ENCODE measurements at regions not wholly inside any gene's neighbourhood (a gene's known extent, or its start where the extent isn't known, plus 50 kb on each side); places are given as distances from the start of the nearest gene placed in this dataset.

- H3K4me1 ChIP-seq (ENCODE audit: control insufficient read depth, insufficient read depth, low read length, poor library complexity, severe bottlenecking): no peaks in the 10 kb centered on the region
- no peaks in the 10 kb centered on the region for H3K9me3 ChIP-seq (ENCODE audit: control insufficient read depth, low read length)
- DNase-seq: no peak
- H3K4me3 ChIP-seq (ENCODE audit: insufficient read depth, low read depth, low read length, poor library complexity, severe bottlenecking): no peak overlapping the region
- no peaks in the 10 kb centered on the region for H3K27me3 ChIP-seq (replicated peaks; ENCODE audit: control insufficient read depth, insufficient read depth, low read length, poor library complexity, severe bottlenecking)
- no peaks in the 10 kb centered on the region for H3K36me3 ChIP-seq (ENCODE audit: control insufficient read depth, insufficient read depth, low read length)
- H3K27ac ChIP-seq (ENCODE audit: insufficient read depth, low read length, poor library complexity, severe bottlenecking): no peak overlapping the region
Measured at GRCh38 chr1:87518794-87519193, 190.1 kb downstream of the LMO4 start.

GRCh38 chr1:87521452-87521851 is 192.8 kb downstream of the LMO4 start:
- no peaks in the 10 kb centered on the region for H3K36me3 ChIP-seq (ENCODE audit: control insufficient read depth, insufficient read depth, low read length)
- DNase-seq: no peak
- H3K27me3 ChIP-seq (replicated peaks; ENCODE audit: control insufficient read depth, insufficient read depth, low read length, poor library complexity, severe bottlenecking): no peaks in the 10 kb centered on the region
- H3K4me1 ChIP-seq (ENCODE audit: control insufficient read depth, insufficient read depth, low read length, poor library complexity, severe bottlenecking): no peaks in the 10 kb centered on the region
- no peaks in the 10 kb centered on the region for H3K9me3 ChIP-seq (ENCODE audit: control insufficient read depth, low read length)
- no peak overlapping the region for H3K27ac ChIP-seq (ENCODE audit: insufficient read depth, low read length, poor library complexity, severe bottlenecking)
- H3K4me3 ChIP-seq (ENCODE audit: insufficient read depth, low read depth, low read length, poor library complexity, severe bottlenecking): no peak overlapping the region

GRCh38 chr1:87523466-87523865 is 194.8 kb downstream of the LMO4 start:
- Histone ChIP-seq H3K27ac (ENCODE audit: insufficient read depth, low read length, poor library complexity, severe bottlenecking) (no peak overlapping the region), H3K27me3 (replicated peaks; ENCODE audit: control insufficient read depth, insufficient read depth, low read length, poor library complexity, severe bottlenecking) (no peaks in the 10 kb centered on the region), H3K36me3 (ENCODE audit: control insufficient read depth, insufficient read depth, low read length) (no peaks in the 10 kb centered on the region), H3K4me3 (ENCODE audit: insufficient read depth, low read depth, low read length, poor library complexity, severe bottlenecking) (no peak overlapping the region), H3K9me3 (ENCODE audit: control insufficient read depth, low read length) (no peaks in the 10 kb centered on the region), H3K4me1 (ENCODE audit: control insufficient read depth, insufficient read depth, low read length, poor library complexity, severe bottlenecking) (no peaks in the 10 kb centered on the region)
- no peak for DNase-seq

GRCh38 chr1:87524021-87524754 is 195.5 kb downstream of the LMO4 start:
- no peaks in the 10 kb centered on the region for H3K27me3 ChIP-seq (replicated peaks; ENCODE audit: control insufficient read depth, insufficient read depth, low read length, poor library complexity, severe bottlenecking)
- H3K9me3 ChIP-seq (ENCODE audit: control insufficient read depth, low read length): no peaks in the 10 kb centered on the region
- no peaks in the 10 kb centered on the region for H3K4me1 ChIP-seq (ENCODE audit: control insufficient read depth, insufficient read depth, low read length, poor library complexity, severe bottlenecking)
- no peak for DNase-seq
- no peaks in the 10 kb centered on the region for H3K36me3 ChIP-seq (ENCODE audit: control insufficient read depth, insufficient read depth, low read length)
- H3K4me3 ChIP-seq (ENCODE audit: insufficient read depth, low read depth, low read length, poor library complexity, severe bottlenecking): no peak overlapping the region
- H3K27ac ChIP-seq (ENCODE audit: insufficient read depth, low read length, poor library complexity, severe bottlenecking): no peak overlapping the region

- no peaks in the 10 kb centered on the region for H3K9me3 ChIP-seq (ENCODE audit: control insufficient read depth, low read length)
- H3K27me3 ChIP-seq (replicated peaks; ENCODE audit: control insufficient read depth, insufficient read depth, low read length, poor library complexity, severe bottlenecking): no peaks in the 10 kb centered on the region
- H3K27ac ChIP-seq (ENCODE audit: insufficient read depth, low read length, poor library complexity, severe bottlenecking): no peak overlapping the region
- no peak overlapping the region for H3K4me3 ChIP-seq (ENCODE audit: insufficient read depth, low read depth, low read length, poor library complexity, severe bottlenecking)
- no peaks in the 10 kb centered on the region for H3K4me1 ChIP-seq (ENCODE audit: control insufficient read depth, insufficient read depth, low read length, poor library complexity, severe bottlenecking)
- H3K36me3 ChIP-seq (ENCODE audit: control insufficient read depth, insufficient read depth, low read length): no peaks in the 10 kb centered on the region
- no peak for DNase-seq
Measured at GRCh38 chr1:87528754-87529517, 200.3 kb downstream of the LMO4 start.

- no peak overlapping the region for H3K27ac ChIP-seq (ENCODE audit: insufficient read depth, low read length, poor library complexity, severe bottlenecking)
- no peaks in the 10 kb centered on the region for H3K4me1 ChIP-seq (ENCODE audit: control insufficient read depth, insufficient read depth, low read length, poor library complexity, severe bottlenecking)
- no peaks in the 10 kb centered on the region for H3K27me3 ChIP-seq (replicated peaks; ENCODE audit: control insufficient read depth, insufficient read depth, low read length, poor library complexity, severe bottlenecking)
- no peak overlapping the region for H3K4me3 ChIP-seq (ENCODE audit: insufficient read depth, low read depth, low read length, poor library complexity, severe bottlenecking)
- H3K36me3 ChIP-seq (ENCODE audit: control insufficient read depth, insufficient read depth, low read length): no peaks in the 10 kb centered on the region
- no peak for DNase-seq
- no peaks in the 10 kb centered on the region for H3K9me3 ChIP-seq (ENCODE audit: control insufficient read depth, low read length)
Measured at GRCh38 chr1:87530042-87530807, 201.5 kb downstream of the LMO4 start.

- Histone ChIP-seq H3K36me3 (ENCODE audit: control insufficient read depth, insufficient read depth, low read length) (no peaks in the 10 kb centered on the region), H3K27ac (ENCODE audit: insufficient read depth, low read length, poor library complexity, severe bottlenecking) (no peak overlapping the region), H3K4me1 (ENCODE audit: control insufficient read depth, insufficient read depth, low read length, poor library complexity, severe bottlenecking) (no peaks in the 10 kb centered on the region), H3K27me3 (replicated peaks; ENCODE audit: control insufficient read depth, insufficient read depth, low read length, poor library complexity, severe bottlenecking) (no peaks in the 10 kb centered on the region), H3K9me3 (ENCODE audit: control insufficient read depth, low read length) (no peaks in the 10 kb centered on the region), H3K4me3 (ENCODE audit: insufficient read depth, low read depth, low read length, poor library complexity, severe bottlenecking) (no peak overlapping the region)
- DNase-seq: no peak
Measured at GRCh38 chr1:87535551-87535950, 206.9 kb downstream of the LMO4 start.

GRCh38 chr1:87539147-87539546 is 210.5 kb downstream of the LMO4 start:
- no peak for DNase-seq

GRCh38 chr1:87542697-87543096 is 214.0 kb downstream of the LMO4 start:
- H3K27ac ChIP-seq (ENCODE audit: insufficient read depth, low read length, poor library complexity, severe bottlenecking): no peak overlapping the region
- H3K27me3 ChIP-seq (replicated peaks; ENCODE audit: control insufficient read depth, insufficient read depth, low read length, poor library complexity, severe bottlenecking): no peaks in the 10 kb centered on the region
- H3K4me3 ChIP-seq (ENCODE audit: insufficient read depth, low read depth, low read length, poor library complexity, severe bottlenecking): no peak overlapping the region
- no peak for DNase-seq
- peaks cover 3% of the 10 kb centered on the region for H3K9me3 ChIP-seq (ENCODE audit: control insufficient read depth, low read length)
- H3K36me3 ChIP-seq (ENCODE audit: control insufficient read depth, insufficient read depth, low read length): no peaks in the 10 kb centered on the region
- no peaks in the 10 kb centered on the region for H3K4me1 ChIP-seq (ENCODE audit: control insufficient read depth, insufficient read depth, low read length, poor library complexity, severe bottlenecking)

More at GRCh38 chr1:87539147-87539546, 210.5 kb downstream of the LMO4 start:
- Histone ChIP-seq H3K27ac (ENCODE audit: insufficient read depth, low read length, poor library complexity, severe bottlenecking) (no peak overlapping the region), H3K27me3 (replicated peaks; ENCODE audit: control insufficient read depth, insufficient read depth, low read length, poor library complexity, severe bottlenecking) (no peaks in the 10 kb centered on the region), H3K4me1 (ENCODE audit: control insufficient read depth, insufficient read depth, low read length, poor library complexity, severe bottlenecking) (no peaks in the 10 kb centered on the region), H3K36me3 (ENCODE audit: control insufficient read depth, insufficient read depth, low read length) (no peaks in the 10 kb centered on the region), H3K9me3 (ENCODE audit: control insufficient read depth, low read length) (peaks cover 3% of the 10 kb centered on the region), H3K4me3 (ENCODE audit: insufficient read depth, low read depth, low read length, poor library complexity, severe bottlenecking) (no peak overlapping the region)

- Histone ChIP-seq H3K27me3 (replicated peaks; ENCODE audit: control insufficient read depth, insufficient read depth, low read length, poor library complexity, severe bottlenecking) (no peaks in the 10 kb centered on the region), H3K9me3 (ENCODE audit: control insufficient read depth, low read length) (no peaks in the 10 kb centered on the region), H3K4me3 (ENCODE audit: insufficient read depth, low read depth, low read length, poor library complexity, severe bottlenecking) (no peak overlapping the region), H3K36me3 (ENCODE audit: control insufficient read depth, insufficient read depth, low read length) (no peaks in the 10 kb centered on the region), H3K27ac (ENCODE audit: insufficient read depth, low read length, poor library complexity, severe bottlenecking) (no peak overlapping the region), H3K4me1 (ENCODE audit: control insufficient read depth, insufficient read depth, low read length, poor library complexity, severe bottlenecking) (no peaks in the 10 kb centered on the region)
- no peak for DNase-seq
Measured at GRCh38 chr1:87549738-87550137, 221.1 kb downstream of the LMO4 start.

Data from effector memory CD4-positive, alpha-beta T cell (primary cell).